Calu3 (cell line): ENCODE measurements at regions not wholly inside any gene's neighbourhood (a gene's known extent, or its start where the extent isn't known, plus 50 kb on each side); places are given as distances from the start of the nearest gene placed in this dataset.

Experiments used
- BruUV-seq: library from RNA; stranded (reverse); fragments of 400-500 nt; replicated peaks from 2 replicates; lab custom pipeline; 2021; lab: Mats Ljungman, UMichigan
- CTCF ChIA-PET: fragments of 300-600 bp; sonication (Branson Sonifier 250); formaldehyde crosslinking; loops from one replicate; lab custom pipeline; 2022; ENCODE audit warnings: antibody characterized with exemption; lab: Charles Lee
- DNase-seq: peaks from one replicate; pipeline ENCODE4 v3.0.0; 2022
- H3K27ac Mint-ChIP-seq: one replicate; pipeline ENCODE4 v1.8.0; 2022; ENCODE audit warnings: mixed read lengths; ENCODE audit not compliant: unreplicated experiment
- H3K27me3 Mint-ChIP-seq: one replicate; pipeline ENCODE4 v1.8.0; 2022; ENCODE audit warnings: mixed read lengths; ENCODE audit not compliant: unreplicated experiment
- H3K36me3 Mint-ChIP-seq: one replicate; pipeline ENCODE4 v1.8.0; 2022; ENCODE audit warnings: mild to moderate bottlenecking, moderate library complexity, mixed read lengths; ENCODE audit not compliant: insufficient read depth, unreplicated experiment
- H3K4me1 Mint-ChIP-seq: one replicate; pipeline ENCODE4 v1.8.0; 2022; ENCODE audit warnings: mild to moderate bottlenecking, low read depth, mixed read lengths; ENCODE audit not compliant: unreplicated experiment
- H3K4me3 Mint-ChIP-seq: one replicate; pipeline ENCODE4 v1.8.0; 2022; ENCODE audit warnings: mild to moderate bottlenecking, low read depth, moderate library complexity, mixed read lengths; ENCODE audit not compliant: unreplicated experiment
- H3K9me3 Mint-ChIP-seq: one replicate; pipeline ENCODE4 v1.8.0; 2022; ENCODE audit warnings: low read depth, mixed read lengths; ENCODE audit not compliant: unreplicated experiment
- CTCF ChIP-seq: fragments of 200-600 bp; IDR thresholded peaks from one replicate; pipeline ENCODE4 v1.8.0; 2022; ENCODE audit warnings: antibody characterized with exemption; ENCODE audit not compliant: unreplicated experiment
- intact Hi-C: fragments of 100-400 bp; cut with micrococcal nuclease; formaldehyde crosslinking; loops from one replicate; pipeline ENCODE4 v1.10.0; 2022; ENCODE audit not compliant: unreplicated experiment

- Mint-ChIP-seq H3K36me3 (no peaks in the 10 kb centered on the region), H3K4me3 (no peak overlapping the region), H3K9me3 (no peaks in the 10 kb centered on the region), H3K27me3 (peaks cover 12% of the 10 kb centered on the region), H3K4me1 (peaks cover 6% of the 10 kb centered on the region), H3K27ac (no peak overlapping the region)
- intact Hi-C loops = loop anchor here (10.0 kb wide), 1 partner anchor 830 kb away; no protein-coding TSS in a partner anchor
- no TSS peak for BruUV-seq
- DNase-seq = no peak
- TF ChIP-seq CTCF = no peak
- CTCF ChIA-PET = no interaction called here
These were observed 450.9 kb downstream of the RAB38 start for GRCh38 chr11:87724358-87724757.

GRCh38 chr11:87722756-87723565 lies 452.3 kb downstream of the RAB38 start:
- peak; percentile 48 for DNase-seq
- intact Hi-C loops = loop anchor here (10.0 kb wide), 1 partner anchor 832 kb away; no protein-coding TSS in a partner anchor
- Mint-ChIP-seq H3K36me3 (no peaks in the 10 kb centered on the region), H3K27ac (no peak overlapping the region), H3K27me3 (peaks cover 12% of the 10 kb centered on the region), H3K9me3 (no peaks in the 10 kb centered on the region), H3K4me1 (peaks cover 6% of the 10 kb centered on the region), H3K4me3 (no peak overlapping the region)
- CTCF ChIA-PET = interaction anchor here (0.6 to 1.2 kb wide), 3 partner anchors 9 to 28 kb away, joined by 3 to 4 read pairs (median 3); no protein-coding TSS in a partner anchor
- TF ChIP-seq CTCF = peak; percentile 51
- BruUV-seq = no TSS peak

GRCh38 chr11:87719326-87720073 lies 455.7 kb downstream of the RAB38 start:
- no peaks in the 10 kb centered on the region for H3K36me3 Mint-ChIP-seq
- CTCF ChIA-PET = interaction anchor here (0.6 kb wide), 1 partner anchor 12 kb away, joined by 3 read pairs; no protein-coding TSS in a partner anchor
- H3K4me1 Mint-ChIP-seq = peaks cover 6% of the 10 kb centered on the region
- no peak for DNase-seq
- H3K27me3 Mint-ChIP-seq = peaks cover 12% of the 10 kb centered on the region
- H3K9me3 Mint-ChIP-seq = no peaks in the 10 kb centered on the region
- BruUV-seq = no TSS peak
- H3K4me3 Mint-ChIP-seq = no peak overlapping the region
- TF ChIP-seq CTCF = no peak
- H3K27ac Mint-ChIP-seq = no peak overlapping the region
- intact Hi-C loops = loop anchor here (10.0 kb wide), 1 partner anchor 835 kb away; no protein-coding TSS in a partner anchor

DNA sequence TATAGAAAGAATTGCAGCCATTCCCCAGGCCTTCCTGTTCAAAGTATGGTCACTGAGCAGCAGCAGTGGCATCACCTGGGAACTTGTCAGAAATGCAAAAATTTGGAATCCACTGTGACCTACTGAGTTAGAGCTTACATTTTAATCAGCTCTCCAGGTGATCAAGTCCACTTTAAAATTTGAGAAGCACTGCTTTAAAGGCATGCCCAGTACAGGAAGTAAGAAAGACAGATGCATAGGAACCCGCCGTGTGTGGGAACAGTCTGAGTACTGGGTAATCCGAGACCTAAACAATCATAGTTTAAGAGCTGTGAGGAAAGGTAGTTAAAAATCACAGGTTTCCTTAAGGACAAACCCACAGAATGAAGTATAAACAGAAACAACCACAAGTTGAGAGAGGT lies 462.4 kb downstream of the RAB38 start:
- no peaks in the 10 kb centered on the region for H3K36me3 Mint-ChIP-seq
- CTCF ChIA-PET = interaction anchor here (0.7 to 0.9 kb wide), 2 partner anchors 10 to 291 kb away, joined by 3 to 4 read pairs; no protein-coding TSS in a partner anchor
- no peak overlapping the region for H3K4me3 Mint-ChIP-seq
- DNase-seq = no peak
- no TSS peak for BruUV-seq
- TF ChIP-seq CTCF = no peak
- no peaks in the 10 kb centered on the region for H3K27me3 Mint-ChIP-seq
- H3K27ac Mint-ChIP-seq = no peak overlapping the region
- H3K4me1 Mint-ChIP-seq = no peaks in the 10 kb centered on the region
- intact Hi-C loops = no loop called here
- H3K9me3 Mint-ChIP-seq = peaks cover 3% of the 10 kb centered on the region
